Tibial nerve (tissue), 4 donors: ENCODE measurements at regions not wholly inside any gene's neighbourhood (a gene's known extent, or its start where the extent isn't known, plus 50 kb on each side); places are given as distances from the start of the nearest gene placed in this dataset.

Experiments
- DNase-seq, 2 donors: peaks; one replicate each; pipeline ENCODE4 v3.0.0-alpha.2; 2019; ENCODE audit warnings: low spot score in 2 of 2
- H3K27ac ChIP-seq, 4 donors: fragments of 200-600 bp; sonication (generic) in 3 of 4; one replicate each; pipeline ENCODE4 v1.5.1; 2017 to 2019; ENCODE audit warnings: mild to moderate bottlenecking in 1 of 4
- H3K27me3 ChIP-seq, 2 donors: fragments of 200-600 bp; sonication (generic) in 1 of 2; one replicate each; pipeline versions ENCODE4 v1.5.1 to v1.6.0; 2017 to 2019
- H3K36me3 ChIP-seq, 3 donors: fragments of 200-600 bp; sonication (generic); one replicate each; pipeline ENCODE4 v1.5.1; 2018 to 2019
- H3K4me1 ChIP-seq, 4 donors: fragments of 200-600 bp; sonication (generic) in 3 of 4; one replicate each; pipeline ENCODE4 v1.5.1; 2017 to 2019
- H3K4me3 ChIP-seq, 4 donors: fragments of 200-600 bp; sonication (generic) in 3 of 4; one replicate each; pipeline ENCODE4 v1.5.1; 2017 to 2019; ENCODE audit warnings: mild to moderate bottlenecking in 1 of 4, moderate library complexity in 1 of 4
- H3K9me3 ChIP-seq, 4 donors: fragments of 200-600 bp; sonication (generic) in 3 of 4; one replicate each; pipeline ENCODE4 v1.5.1; 2017 to 2019
- EP300 ChIP-seq, 2 donors: sonication (generic); formaldehyde crosslinking; IDR thresholded peaks; one replicate each; pipeline ENCODE4 v1.6.1; 2017; ENCODE audit warnings: antibody characterized with exemption in 2 of 2, mild to moderate bottlenecking in 1 of 2
- POLR2A ChIP-seq, 2 donors: fragments of 450-650 bp; IDR thresholded peaks; one replicate each; pipeline ENCODE4 v1.6.1; 2017; ENCODE audit warnings: antibody characterized with exemption in 2 of 2, mild to moderate bottlenecking in 2 of 2, moderate library complexity in 2 of 2
- WGBS, 2 donors: methylation state at CpG; one replicate each; pipeline ENCODE4 v1.1.5; 2018; 5-methylcytosine and 5-hydroxymethylcytosine counted together
- TF ChIP-seq, protein P1 (sequence below), 5 experiments: fragments of 200-600 bp in 3 of 5; fragments of 450-650 bp in 2 of 5; sonication (generic) in 3 of 5; IDR thresholded peaks; one replicate each; pipeline ENCODE4 v1.5.1; 2016 to 2019; ENCODE audit warnings: antibody characterized with exemption in 5 of 5, mild to moderate bottlenecking in 3 of 5, moderate library complexity in 2 of 5

DNA sequence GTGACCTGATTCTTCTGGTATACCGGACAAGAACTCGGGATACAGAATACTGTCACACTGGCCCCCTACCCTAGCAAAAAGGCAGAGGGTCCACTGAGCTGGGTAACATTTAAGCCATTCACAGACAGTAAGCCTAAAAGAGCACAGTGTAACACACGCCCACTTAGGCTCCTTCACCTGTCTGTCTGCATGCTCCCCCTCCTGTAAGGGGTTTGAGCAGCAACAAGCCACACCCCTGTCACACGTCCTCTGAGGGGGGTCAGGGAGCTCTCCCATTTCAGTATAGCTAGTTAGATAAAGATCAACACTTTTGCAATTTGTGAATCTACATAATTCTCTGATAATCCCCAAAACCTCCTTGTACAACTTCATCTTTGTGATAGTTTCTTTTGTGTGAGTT lies 586.3 kb upstream of the LMCD1 start:
- no peak for DNase-seq

DNA sequence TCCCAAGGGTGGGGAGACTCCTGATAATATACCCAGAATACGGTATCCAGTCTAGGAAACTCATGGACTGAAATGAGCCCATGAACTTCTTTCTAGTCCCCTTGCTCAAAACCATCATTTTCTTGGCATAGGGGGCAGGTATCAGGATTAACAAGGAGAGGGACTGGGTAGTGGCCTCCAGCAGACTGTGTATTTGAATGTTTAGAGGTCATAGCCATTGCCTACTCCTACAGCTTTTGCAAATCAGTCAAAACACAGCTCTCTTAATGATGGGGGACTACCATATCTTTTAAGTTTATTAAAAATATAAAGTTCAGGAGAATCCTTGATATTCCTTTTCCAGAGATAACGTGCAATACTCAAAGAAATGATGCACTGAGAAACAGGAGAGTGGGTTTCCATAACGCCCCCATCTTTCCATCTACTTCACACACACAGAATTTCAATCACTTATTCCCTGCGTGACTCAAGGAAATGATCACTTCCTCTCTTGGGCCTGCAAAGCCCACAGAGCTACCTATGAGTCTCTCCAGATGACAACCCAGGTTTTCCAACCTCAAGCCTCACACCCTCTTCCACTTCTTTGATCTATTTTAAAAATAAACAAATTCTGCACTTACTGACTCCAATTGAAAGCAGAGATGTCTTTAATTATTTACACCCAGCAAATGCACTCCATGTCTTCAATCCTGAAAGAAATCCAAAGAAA lies 584.0 kb upstream of the LMCD1 start:
- Histone ChIP-seq H3K4me1 (no peaks in the 10 kb centered on the region), H3K4me3 (no peak overlapping the region), H3K9me3 (no peaks in the 10 kb centered on the region), H3K36me3 (no peaks in the 10 kb centered on the region), H3K27ac (no peak overlapping the region), H3K27me3 (no peaks in the 10 kb centered on the region)
- no peak for DNase-seq
- 84 to 86% methylated on average over 4 of the region's 4 CpGs for WGBS, 2 donors
- TF ChIP-seq POLR2A (IDR thresholded peaks at IDR 0.05) (no peak), EP300 (IDR thresholded peaks at IDR 0.05) (no peak)
- TF ChIP-seq, protein P1, sequence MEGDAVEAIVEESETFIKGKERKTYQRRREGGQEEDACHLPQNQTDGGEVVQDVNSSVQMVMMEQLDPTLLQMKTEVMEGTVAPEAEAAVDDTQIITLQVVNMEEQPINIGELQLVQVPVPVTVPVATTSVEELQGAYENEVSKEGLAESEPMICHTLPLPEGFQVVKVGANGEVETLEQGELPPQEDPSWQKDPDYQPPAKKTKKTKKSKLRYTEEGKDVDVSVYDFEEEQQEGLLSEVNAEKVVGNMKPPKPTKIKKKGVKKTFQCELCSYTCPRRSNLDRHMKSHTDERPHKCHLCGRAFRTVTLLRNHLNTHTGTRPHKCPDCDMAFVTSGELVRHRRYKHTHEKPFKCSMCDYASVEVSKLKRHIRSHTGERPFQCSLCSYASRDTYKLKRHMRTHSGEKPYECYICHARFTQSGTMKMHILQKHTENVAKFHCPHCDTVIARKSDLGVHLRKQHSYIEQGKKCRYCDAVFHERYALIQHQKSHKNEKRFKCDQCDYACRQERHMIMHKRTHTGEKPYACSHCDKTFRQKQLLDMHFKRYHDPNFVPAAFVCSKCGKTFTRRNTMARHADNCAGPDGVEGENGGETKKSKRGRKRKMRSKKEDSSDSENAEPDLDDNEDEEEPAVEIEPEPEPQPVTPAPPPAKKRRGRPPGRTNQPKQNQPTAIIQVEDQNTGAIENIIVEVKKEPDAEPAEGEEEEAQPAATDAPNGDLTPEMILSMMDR (IDR thresholded peaks at IDR 0.05) = no peak

More for the DNA sequence above, 586.3 kb upstream of the LMCD1 start:
- no peaks in the 10 kb centered on the region for H3K9me3 ChIP-seq
- H3K4me3 ChIP-seq = no peak overlapping the region
- H3K27ac ChIP-seq = no peak overlapping the region
- no peaks in the 10 kb centered on the region for H3K36me3 ChIP-seq
- WGBS, 2 donors = 73 to 85% methylated on average over 4 of the region's 4 CpGs
- TF ChIP-seq, protein P1 (IDR thresholded peaks at IDR 0.05) = no peak
- TF ChIP-seq EP300 (IDR thresholded peaks at IDR 0.05) = no peak
- TF ChIP-seq POLR2A (IDR thresholded peaks at IDR 0.05) = no peak
- H3K4me1 ChIP-seq = no peaks in the 10 kb centered on the region
- H3K27me3 ChIP-seq = no peaks in the 10 kb centered on the region

DNA sequence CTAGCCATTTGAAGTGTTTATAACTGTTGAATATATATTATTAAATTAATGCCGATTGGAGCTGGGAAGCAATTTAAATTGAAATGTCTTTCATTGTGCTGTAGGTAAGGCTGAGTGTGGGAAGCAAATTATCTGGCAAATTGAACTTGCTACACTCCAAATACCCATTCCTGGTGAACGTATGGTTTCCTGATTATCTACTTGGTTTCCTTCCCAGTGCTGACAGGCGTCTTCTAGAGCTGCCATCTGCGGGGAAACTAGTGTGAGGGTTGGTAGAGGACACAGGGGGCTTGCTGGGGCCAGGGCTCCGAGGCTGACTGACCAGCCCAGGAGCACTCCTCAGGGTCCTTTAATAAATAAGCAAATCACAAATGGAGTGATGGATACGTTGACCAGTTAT lies 581.4 kb upstream of the LMCD1 start:
- Histone ChIP-seq H3K27me3 (no peaks in the 10 kb centered on the region), H3K4me1 (no peaks in the 10 kb centered on the region), H3K27ac (no peak overlapping the region), H3K9me3 (no peaks in the 10 kb centered on the region), H3K36me3 (no peaks in the 10 kb centered on the region), H3K4me3 (no peak overlapping the region)
- 70 to 78% methylated on average over 6 of the region's 6 CpGs for WGBS, 2 donors
- no peak for DNase-seq
- TF ChIP-seq POLR2A (IDR thresholded peaks at IDR 0.05) (no peak), EP300 (IDR thresholded peaks at IDR 0.05) (no peak)
- TF ChIP-seq, protein P1 (IDR thresholded peaks at IDR 0.05) = no peak

DNA sequence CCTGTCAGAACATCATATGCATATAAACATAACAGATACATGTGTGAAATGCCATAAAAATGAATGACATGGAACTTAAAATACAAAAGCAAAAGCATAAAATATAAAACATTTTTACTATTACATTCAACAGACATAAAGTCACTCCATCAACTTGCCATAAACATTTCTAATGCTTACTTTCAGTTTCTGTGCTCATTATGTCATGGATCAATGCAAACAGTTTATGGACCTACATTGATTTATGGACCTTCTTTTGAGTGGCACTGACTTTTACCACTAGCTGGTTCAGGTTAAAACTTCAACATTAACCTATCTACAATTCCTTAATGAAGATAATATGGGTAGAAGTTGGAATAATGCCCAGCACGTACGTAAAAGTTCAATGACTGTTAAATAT lies 577.4 kb upstream of the LMCD1 start:
- no peak overlapping the region for H3K4me3 ChIP-seq
- H3K27me3 ChIP-seq = no peaks in the 10 kb centered on the region
- H3K36me3 ChIP-seq = no peaks in the 10 kb centered on the region
- H3K4me1 ChIP-seq = no peaks in the 10 kb centered on the region
- TF ChIP-seq POLR2A (IDR thresholded peaks at IDR 0.05) = no peak
- TF ChIP-seq, protein P1 (IDR thresholded peaks at IDR 0.05) = no peak
- no peak for TF ChIP-seq EP300 (IDR thresholded peaks at IDR 0.05)
- H3K9me3 ChIP-seq = no peaks in the 10 kb centered on the region
- WGBS, 2 donors = 52% methylated on average over 2 of the region's 2 CpGs
- no peak for DNase-seq
- no peak overlapping the region for H3K27ac ChIP-seq

DNA sequence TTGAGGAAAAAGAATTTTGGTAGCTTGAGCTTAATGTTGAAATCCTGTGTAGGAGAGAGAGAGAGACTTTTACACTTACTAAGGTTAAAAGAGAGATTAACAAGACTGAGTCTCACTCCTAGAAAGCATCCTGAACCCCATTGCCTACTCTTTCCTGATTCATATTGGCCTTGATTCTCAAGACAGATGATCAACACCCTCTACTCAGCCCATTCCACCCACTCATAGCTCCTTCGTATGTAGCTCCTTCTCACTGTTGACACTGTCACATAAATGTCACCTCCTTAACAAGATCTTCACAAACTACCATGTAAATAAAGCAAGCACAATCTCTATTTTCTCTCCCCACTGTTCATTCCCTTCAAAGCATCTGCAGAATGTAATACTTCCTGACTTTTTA lies 574.6 kb upstream of the LMCD1 start:
- H3K9me3 ChIP-seq = no peaks in the 10 kb centered on the region
- H3K27me3 ChIP-seq = no peaks in the 10 kb centered on the region
- DNase-seq = no peak
- no peaks in the 10 kb centered on the region for H3K36me3 ChIP-seq
- H3K27ac ChIP-seq = no peak overlapping the region
- WGBS, 2 donors = 56 to 60% methylated on average over 1 of the region's 1 CpG
- TF ChIP-seq EP300 (IDR thresholded peaks at IDR 0.05) (no peak), POLR2A (IDR thresholded peaks at IDR 0.05) (no peak)
- TF ChIP-seq, protein P1 (IDR thresholded peaks at IDR 0.05) = no peak
- H3K4me1 ChIP-seq = no peaks in the 10 kb centered on the region
- no peak overlapping the region for H3K4me3 ChIP-seq
